HL-60 (cell line): ENCODE measurements at regions not wholly inside any gene's neighbourhood (a gene's known extent, or its start where the extent isn't known, plus 50 kb on each side); places are given as distances from the start of the nearest gene placed in this dataset.

Source experiments
- DNase-seq, 2 experiments: peaks; one replicate each; pipeline ENCODE4 v3.0.0-alpha.2; 2010 to 2020; ENCODE audit warnings: low read depth in 1 of 2, low spot score in 1 of 2
- H3K27ac ChIP-seq: fragments of 250-450 bp; sonication (Bioruptor Pico); replicated peaks from 2 replicates; pipeline ENCODE4 v1.5.1; 2020; ENCODE audit warnings: mild to moderate bottlenecking, moderate library complexity
- H3K27me3 ChIP-seq: fragments of 250-450 bp; sonication (Bioruptor Pico); 2 replicates; pipeline ENCODE4 v1.5.1; 2021; ENCODE audit warnings: mild to moderate bottlenecking, moderate library complexity; ENCODE audit not compliant: insufficient read depth, poor library complexity, severe bottlenecking
- H3K4me3 ChIP-seq: replicated peaks from 2 replicates; pipeline ENCODE4 v1.5.1; 2011; ENCODE audit warnings: mild to moderate bottlenecking, control low read depth, low read length; ENCODE audit not compliant: insufficient read depth
- GABPA ChIP-seq: IDR thresholded peaks from 2 replicates; pipeline ENCODE4 v1.6.1; 2012; ENCODE audit warnings: low read depth
- POLR2AphosphoS5 ChIP-seq: IDR thresholded peaks from 2 replicates; pipeline ENCODE4 v1.6.1; 2012; ENCODE audit warnings: low read depth
- SPI1 ChIP-seq: IDR thresholded peaks from 2 replicates; pipeline ENCODE4 v1.6.1; 2012; ENCODE audit warnings: low read depth, mild to moderate bottlenecking, borderline replicate concordance
- TF ChIP-seq, protein P1 (sequence below): IDR thresholded peaks from 2 replicates; pipeline ENCODE4 v1.6.1; 2012; ENCODE audit warnings: low read depth; ENCODE audit not compliant: insufficient replicate concordance
- TF ChIP-seq, protein P2 (sequence below): IDR thresholded peaks from one replicate; pipeline ENCODE4 v1.5.1; 2011; ENCODE audit warnings: low read length, control low read depth, inconsistent platforms; ENCODE audit not compliant: insufficient read depth

DNA sequence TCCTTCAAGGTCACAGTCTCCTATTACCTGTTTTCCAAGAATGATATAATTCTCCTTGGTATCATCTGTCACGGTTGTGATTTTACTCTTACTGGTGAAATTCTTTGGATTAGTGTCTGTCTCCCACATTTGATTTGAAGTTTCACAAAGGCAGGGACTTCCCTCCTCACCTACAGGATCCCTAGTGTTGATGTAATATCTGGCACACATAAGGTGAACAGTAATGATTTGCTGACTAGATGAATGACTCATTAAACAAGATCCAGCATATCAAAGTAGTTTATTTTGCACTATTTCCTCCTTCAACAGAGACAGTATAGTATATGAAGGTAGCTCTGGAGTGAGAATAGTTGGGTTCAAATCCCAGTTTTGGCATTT, 135.3 kb upstream of the IL1RAPL2 start:
- no peak overlapping the region for H3K27ac ChIP-seq
- no peak for DNase-seq
- TF ChIP-seq POLR2AphosphoS5 (no peak), SPI1 (no peak), GABPA (no peak)
- TF ChIP-seq, protein P1, sequence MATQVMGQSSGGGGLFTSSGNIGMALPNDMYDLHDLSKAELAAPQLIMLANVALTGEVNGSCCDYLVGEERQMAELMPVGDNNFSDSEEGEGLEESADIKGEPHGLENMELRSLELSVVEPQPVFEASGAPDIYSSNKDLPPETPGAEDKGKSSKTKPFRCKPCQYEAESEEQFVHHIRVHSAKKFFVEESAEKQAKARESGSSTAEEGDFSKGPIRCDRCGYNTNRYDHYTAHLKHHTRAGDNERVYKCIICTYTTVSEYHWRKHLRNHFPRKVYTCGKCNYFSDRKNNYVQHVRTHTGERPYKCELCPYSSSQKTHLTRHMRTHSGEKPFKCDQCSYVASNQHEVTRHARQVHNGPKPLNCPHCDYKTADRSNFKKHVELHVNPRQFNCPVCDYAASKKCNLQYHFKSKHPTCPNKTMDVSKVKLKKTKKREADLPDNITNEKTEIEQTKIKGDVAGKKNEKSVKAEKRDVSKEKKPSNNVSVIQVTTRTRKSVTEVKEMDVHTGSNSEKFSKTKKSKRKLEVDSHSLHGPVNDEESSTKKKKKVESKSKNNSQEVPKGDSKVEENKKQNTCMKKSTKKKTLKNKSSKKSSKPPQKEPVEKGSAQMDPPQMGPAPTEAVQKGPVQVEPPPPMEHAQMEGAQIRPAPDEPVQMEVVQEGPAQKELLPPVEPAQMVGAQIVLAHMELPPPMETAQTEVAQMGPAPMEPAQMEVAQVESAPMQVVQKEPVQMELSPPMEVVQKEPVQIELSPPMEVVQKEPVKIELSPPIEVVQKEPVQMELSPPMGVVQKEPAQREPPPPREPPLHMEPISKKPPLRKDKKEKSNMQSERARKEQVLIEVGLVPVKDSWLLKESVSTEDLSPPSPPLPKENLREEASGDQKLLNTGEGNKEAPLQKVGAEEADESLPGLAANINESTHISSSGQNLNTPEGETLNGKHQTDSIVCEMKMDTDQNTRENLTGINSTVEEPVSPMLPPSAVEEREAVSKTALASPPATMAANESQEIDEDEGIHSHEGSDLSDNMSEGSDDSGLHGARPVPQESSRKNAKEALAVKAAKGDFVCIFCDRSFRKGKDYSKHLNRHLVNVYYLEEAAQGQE: no peak
- TF ChIP-seq, protein P2, sequence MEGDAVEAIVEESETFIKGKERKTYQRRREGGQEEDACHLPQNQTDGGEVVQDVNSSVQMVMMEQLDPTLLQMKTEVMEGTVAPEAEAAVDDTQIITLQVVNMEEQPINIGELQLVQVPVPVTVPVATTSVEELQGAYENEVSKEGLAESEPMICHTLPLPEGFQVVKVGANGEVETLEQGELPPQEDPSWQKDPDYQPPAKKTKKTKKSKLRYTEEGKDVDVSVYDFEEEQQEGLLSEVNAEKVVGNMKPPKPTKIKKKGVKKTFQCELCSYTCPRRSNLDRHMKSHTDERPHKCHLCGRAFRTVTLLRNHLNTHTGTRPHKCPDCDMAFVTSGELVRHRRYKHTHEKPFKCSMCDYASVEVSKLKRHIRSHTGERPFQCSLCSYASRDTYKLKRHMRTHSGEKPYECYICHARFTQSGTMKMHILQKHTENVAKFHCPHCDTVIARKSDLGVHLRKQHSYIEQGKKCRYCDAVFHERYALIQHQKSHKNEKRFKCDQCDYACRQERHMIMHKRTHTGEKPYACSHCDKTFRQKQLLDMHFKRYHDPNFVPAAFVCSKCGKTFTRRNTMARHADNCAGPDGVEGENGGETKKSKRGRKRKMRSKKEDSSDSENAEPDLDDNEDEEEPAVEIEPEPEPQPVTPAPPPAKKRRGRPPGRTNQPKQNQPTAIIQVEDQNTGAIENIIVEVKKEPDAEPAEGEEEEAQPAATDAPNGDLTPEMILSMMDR: no peak

DNA sequence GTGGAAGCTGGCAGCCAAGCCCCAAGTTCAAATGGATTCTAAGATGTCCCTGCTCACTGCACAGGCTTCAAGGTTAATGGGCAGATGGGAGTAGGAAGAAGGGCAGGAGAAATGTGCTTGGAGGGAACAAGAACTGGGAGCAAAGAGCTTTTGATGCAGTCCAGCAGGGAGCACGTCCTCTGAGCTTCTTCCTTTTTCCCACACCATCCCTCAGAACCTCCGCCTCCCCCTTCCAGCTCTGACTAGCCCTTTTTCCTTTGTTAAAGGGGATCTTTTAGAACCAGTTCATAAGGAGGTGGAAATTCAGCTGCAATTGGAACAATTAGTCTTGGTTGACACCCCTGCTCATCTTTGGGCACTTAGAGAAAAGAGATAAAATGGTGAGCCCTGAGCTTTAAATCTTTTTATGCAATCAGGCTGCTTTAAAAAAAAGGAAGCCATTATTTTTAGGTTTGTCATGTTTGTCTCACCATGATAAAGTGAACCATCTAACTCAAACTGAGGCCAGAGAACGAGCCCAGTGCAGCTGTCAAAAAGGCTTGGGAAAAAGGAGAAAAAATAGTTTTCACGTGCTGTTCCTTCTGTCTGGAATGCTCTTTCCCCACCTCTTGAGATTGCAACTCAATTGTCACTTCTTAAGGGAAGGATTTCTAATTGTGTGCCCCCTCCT, 135.8 kb upstream of the IL1RAPL2 start:
- TF ChIP-seq, protein P1: no peak
- TF ChIP-seq GABPA (no peak), SPI1 (no peak), POLR2AphosphoS5 (no peak)
- TF ChIP-seq, protein P2: no peak
- DNase-seq: no peak
- Histone ChIP-seq H3K27me3 (no peaks in the 10 kb centered on the region), H3K27ac (no peak overlapping the region), H3K4me3 (no peak overlapping the region)

More for the DNA sequence above, 135.3 kb upstream of the IL1RAPL2 start:
- Histone ChIP-seq H3K4me3 (no peak overlapping the region), H3K27me3 (no peaks in the 10 kb centered on the region)

DNA sequence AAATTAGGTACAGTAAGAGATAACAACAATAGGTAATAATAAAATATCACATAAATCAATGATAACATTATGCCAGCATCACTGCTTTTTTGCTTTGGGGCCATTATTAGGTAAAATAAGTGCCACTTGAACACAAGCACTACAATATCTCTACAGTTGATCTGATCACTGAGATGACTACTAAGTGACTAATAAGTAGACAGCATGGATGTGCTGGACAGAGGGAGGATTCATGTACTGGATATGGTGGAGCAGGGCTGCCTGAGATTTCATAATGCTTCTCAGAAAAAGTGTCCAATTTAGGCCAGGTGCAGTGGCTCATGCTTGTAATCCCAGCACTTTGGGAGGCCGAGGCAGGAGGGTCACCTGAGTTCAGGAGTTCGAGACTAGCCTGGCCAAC, 137.8 kb upstream of the IL1RAPL2 start:
- no peak overlapping the region for H3K27ac ChIP-seq
- no peak for TF ChIP-seq SPI1
- TF ChIP-seq, protein P1: no peak
- no peak for TF ChIP-seq GABPA
- no peak for TF ChIP-seq POLR2AphosphoS5
- TF ChIP-seq, protein P2: no peak
- no peak overlapping the region for H3K4me3 ChIP-seq
- DNase-seq: no peak
- H3K27me3 ChIP-seq: no peaks in the 10 kb centered on the region
